H7 (cell line): ENCODE measurements at regions not wholly inside any gene's neighbourhood (a gene's known extent, or its start where the extent isn't known, plus 50 kb on each side); places are given as distances from the start of the nearest gene placed in this dataset.
"Not testable (repeated sequence)": the region's sequence is repeated elsewhere in the genome, so short reads cannot be mapped to it uniquely, and the experiment has no call there.

Source experiments
- DNase-seq: peaks from one replicate; pipeline ENCODE4 v3.0.0; 2012
- H3K27me3 ChIP-seq: 2 replicates; pipeline ENCODE4 v1.6.0; 2011; ENCODE audit warnings: mild to moderate bottlenecking, low read length; ENCODE audit not compliant: control insufficient read depth, insufficient read depth
- H3K36me3 ChIP-seq: replicated peaks from 2 replicates; pipeline ENCODE4 v1.5.1; 2011; ENCODE audit warnings: low read length; ENCODE audit not compliant: control insufficient read depth, insufficient read depth
- H3K4me3 ChIP-seq: 2 replicates; pipeline ENCODE4 v1.5.1; 2011; ENCODE audit warnings: low read depth, mild to moderate bottlenecking, control low read depth, low read length, moderate library complexity; ENCODE audit not compliant: insufficient read depth

GRCh38 chr5:129245489-129245888 lies 150.9 kb downstream of the ISOC1 start:
- Histone ChIP-seq H3K27me3 (no peaks in the 10 kb centered on the region), H3K36me3 (no peaks in the 10 kb centered on the region), H3K4me3 (no peak overlapping the region)
- no peak for DNase-seq

DNA sequence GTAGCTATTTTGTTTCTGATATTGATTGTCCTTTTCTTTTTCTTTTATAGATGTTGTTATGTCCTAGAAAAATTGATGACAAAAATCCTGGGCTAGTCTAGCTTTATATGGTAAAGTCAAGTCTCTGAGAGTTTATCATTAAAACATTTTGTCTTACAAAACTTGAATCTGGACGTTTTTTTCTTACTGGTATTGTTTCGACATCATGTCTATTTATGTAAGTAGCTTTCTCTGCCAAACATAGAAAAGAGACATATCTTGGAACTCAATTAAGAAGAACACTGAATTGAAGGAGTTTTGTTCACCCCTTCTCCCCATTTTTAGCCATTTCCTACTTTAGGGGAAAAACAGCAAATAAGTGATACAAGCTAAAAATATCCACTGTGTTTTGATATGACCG lies 151.5 kb downstream of the ISOC1 start:
- no peaks in the 10 kb centered on the region for H3K27me3 ChIP-seq
- H3K36me3 ChIP-seq, result no peaks in the 10 kb centered on the region
- no peak overlapping the region for H3K4me3 ChIP-seq
- no peak for DNase-seq

- no peaks in the 10 kb centered on the region for H3K36me3 ChIP-seq
- no peak overlapping the region for H3K4me3 ChIP-seq
- DNase-seq, result no peak
- H3K27me3 ChIP-seq, result no peaks in the 10 kb centered on the region
Measured at GRCh38 chr5:129249886-129250285, 155.3 kb downstream of the ISOC1 start.

- peak; percentile 3 for DNase-seq
- no peak overlapping the region for H3K4me3 ChIP-seq
- no peaks in the 10 kb centered on the region for H3K27me3 ChIP-seq
- no peaks in the 10 kb centered on the region for H3K36me3 ChIP-seq
Measured at GRCh38 chr5:129271308-129271707, 176.8 kb downstream of the ISOC1 start.

- no peak overlapping the region for H3K4me3 ChIP-seq
- DNase-seq, result no peak
- H3K27me3 ChIP-seq, result no peaks in the 10 kb centered on the region
- no peaks in the 10 kb centered on the region for H3K36me3 ChIP-seq
Measured at GRCh38 chr5:129284010-129284409, 176.1 kb upstream of the ADAMTS19 start.

DNA sequence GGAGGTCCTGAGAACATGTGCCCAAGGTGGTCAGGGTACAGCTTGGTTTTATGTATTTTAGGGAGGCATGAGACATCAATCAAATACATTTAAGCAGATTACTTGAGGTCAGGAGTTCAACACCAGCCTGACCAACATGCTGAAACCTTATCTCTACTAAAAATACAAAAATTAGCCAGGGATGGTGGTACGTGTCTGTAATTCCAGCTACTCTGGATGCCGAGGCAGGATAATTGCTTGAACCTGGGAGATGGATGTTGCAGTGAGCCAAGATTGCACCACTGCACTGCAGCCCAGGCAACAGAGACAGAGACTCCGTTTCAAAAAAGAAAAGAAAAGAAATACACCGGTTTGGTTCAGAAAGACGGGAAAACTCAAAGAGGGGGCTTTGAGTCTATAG lies 165.9 kb upstream of the ADAMTS19 start:
- DNase-seq, H3K27me3 ChIP-seq, H3K36me3 ChIP-seq, H3K4me3 ChIP-seq: not testable (repeated sequence)

GRCh38 chr5:129306725-129307124 lies 153.4 kb upstream of the ADAMTS19 start:
- Histone ChIP-seq H3K36me3 (no peaks in the 10 kb centered on the region), H3K27me3 (no peaks in the 10 kb centered on the region), H3K4me3 (no peak overlapping the region)
- no peak for DNase-seq

GRCh38 chr5:129322968-129323367 lies 137.1 kb upstream of the ADAMTS19 start:
- no peak overlapping the region for H3K4me3 ChIP-seq
- no peaks in the 10 kb centered on the region for H3K36me3 ChIP-seq
- no peaks in the 10 kb centered on the region for H3K27me3 ChIP-seq
- DNase-seq, result no peak

DNA sequence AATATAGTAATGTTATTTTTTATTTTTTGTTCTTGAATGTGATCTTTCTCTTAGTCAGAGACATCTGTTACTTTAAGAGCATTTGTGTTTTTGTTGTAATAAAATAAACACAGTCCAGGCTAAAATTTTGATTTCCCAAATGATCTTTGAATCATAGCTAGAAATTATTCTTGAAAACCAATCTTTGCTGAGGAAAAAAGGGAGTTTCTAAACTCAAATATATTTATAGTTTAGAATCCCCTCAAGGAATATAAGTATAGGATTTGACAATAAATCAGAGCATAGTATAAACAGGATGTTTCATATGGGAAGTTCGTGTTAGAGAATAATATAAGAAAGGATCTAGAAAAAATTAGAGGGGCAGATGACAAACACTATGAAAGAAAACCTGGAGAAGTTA lies 118.8 kb upstream of the ADAMTS19 start:
- no peak for DNase-seq
- no peaks in the 10 kb centered on the region for H3K36me3 ChIP-seq
- H3K27me3 ChIP-seq, result no peaks in the 10 kb centered on the region
- H3K4me3 ChIP-seq, result no peak overlapping the region

DNA sequence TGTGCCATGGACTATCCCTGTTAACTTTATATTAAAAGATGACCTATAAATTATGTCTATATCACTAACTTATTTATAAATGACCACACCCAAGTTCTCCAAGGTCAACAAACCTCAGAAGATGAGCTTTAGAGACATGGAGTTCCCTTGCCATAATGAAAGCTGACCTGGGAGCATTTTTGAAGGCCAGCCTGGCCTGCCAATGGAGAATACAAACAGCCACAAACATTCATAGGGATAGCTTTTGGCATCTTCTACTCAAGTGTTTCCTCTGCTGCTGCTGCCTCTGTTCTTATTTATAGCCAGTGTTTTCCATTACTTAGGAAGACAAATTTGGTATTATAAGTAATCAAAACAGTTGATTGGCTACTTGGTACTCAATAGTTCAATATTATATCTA lies 117.3 kb upstream of the ADAMTS19 start:
- no peak for DNase-seq

DNA sequence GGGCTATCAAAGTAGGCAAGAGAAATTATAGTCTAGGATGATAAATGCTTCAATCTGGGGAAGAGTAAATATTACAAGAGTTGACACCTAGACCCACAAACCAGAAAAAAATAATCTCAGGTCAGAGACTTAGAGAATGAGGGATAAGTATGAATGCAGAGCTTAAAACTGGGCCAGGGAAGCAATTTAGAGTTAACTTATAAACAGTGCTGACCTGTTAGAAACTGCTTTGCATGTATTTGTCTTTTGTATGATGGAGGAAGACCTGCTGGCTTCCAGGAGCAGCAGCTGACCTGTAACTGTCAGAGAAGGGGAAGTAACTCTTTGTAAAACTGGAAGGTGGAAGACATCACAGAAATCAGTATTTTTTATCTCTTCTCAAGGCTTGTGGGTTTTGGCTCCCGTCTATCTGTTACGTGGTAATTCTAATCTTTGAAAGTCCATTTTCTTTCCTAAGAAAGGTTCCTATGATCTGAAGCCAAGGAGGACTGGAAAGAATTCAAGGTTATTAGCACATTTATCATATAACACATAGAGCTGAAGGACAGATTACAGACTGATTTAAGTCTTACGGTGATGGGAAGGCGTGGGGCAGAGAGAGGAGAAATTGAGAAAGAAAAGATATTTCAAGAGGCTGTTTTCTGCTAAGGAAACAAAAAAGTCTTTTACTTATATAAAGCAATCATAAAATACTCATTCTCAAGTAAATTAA lies 114.7 kb upstream of the ADAMTS19 start:
- no peaks in the 10 kb centered on the region for H3K27me3 ChIP-seq
- DNase-seq, result no peak
- H3K4me3 ChIP-seq, result no peak overlapping the region
- H3K36me3 ChIP-seq, result no peaks in the 10 kb centered on the region

More for the DNA sequence above, 117.3 kb upstream of the ADAMTS19 start:
- H3K4me3 ChIP-seq, result no peak overlapping the region
- H3K36me3 ChIP-seq, result no peaks in the 10 kb centered on the region
- H3K27me3 ChIP-seq, result no peaks in the 10 kb centered on the region

GRCh38 chr5:129356846-129357245 lies 103.3 kb upstream of the ADAMTS19 start:
- DNase-seq, result no peak
- no peaks in the 10 kb centered on the region for H3K36me3 ChIP-seq
- H3K27me3 ChIP-seq, result no peaks in the 10 kb centered on the region
- H3K4me3 ChIP-seq, result no peak overlapping the region

GRCh38 chr5:129358069-129358468 lies 102.0 kb upstream of the ADAMTS19 start:
- H3K36me3 ChIP-seq, result no peaks in the 10 kb centered on the region
- no peaks in the 10 kb centered on the region for H3K27me3 ChIP-seq
- no peak for DNase-seq
- H3K4me3 ChIP-seq, result no peak overlapping the region

- H3K36me3 ChIP-seq, result no peaks in the 10 kb centered on the region
Measured at GRCh38 chr5:129359450-129359849, 100.6 kb upstream of the ADAMTS19 start.

GRCh38 chr5:129361441-129362025 lies 98.6 kb upstream of the ADAMTS19 start:
- H3K4me3 ChIP-seq, result no peak overlapping the region
- H3K27me3 ChIP-seq, result no peaks in the 10 kb centered on the region
- peak; percentile 1 for DNase-seq
- H3K36me3 ChIP-seq, result no peaks in the 10 kb centered on the region

More at GRCh38 chr5:129359450-129359849, 100.6 kb upstream of the ADAMTS19 start:
- no peaks in the 10 kb centered on the region for H3K27me3 ChIP-seq
- DNase-seq, result no peak
- no peak overlapping the region for H3K4me3 ChIP-seq
